D721Med (cell line): ENCODE measurements at regions not wholly inside any gene's neighbourhood (a gene's known extent, or its start where the extent isn't known, plus 50 kb on each side); places are given as distances from the start of the nearest gene placed in this dataset.

Experiments
- DNase-seq: peaks from one replicate; pipeline ENCODE4 v3.0.0; 2011; ENCODE audit warnings: low spot score; ENCODE audit not compliant: insufficient read length
- FAIRE-seq: peaks from 2 replicates; lab custom pipeline; 2011; peaks lifted over from hg19 to GRCh38; lab: Jason Lieb, UNC
- CTCF ChIP-seq: IDR thresholded peaks from 2 replicates; pipeline ENCODE4 v1.5.1; 2012; ENCODE audit warnings: mild to moderate bottlenecking, control low read depth; ENCODE audit not compliant: insufficient read depth; ENCODE audit errors: missing control alignments

GRCh38 chr2:226396541-226396940, 403.1 kb downstream of the IRS1 start:
- no peak for FAIRE-seq
- TF ChIP-seq CTCF, result no peak
- no peak for DNase-seq

GRCh38 chr2:226387499-226387942, 412.1 kb downstream of the IRS1 start:
- TF ChIP-seq CTCF, result no peak
- no peak for DNase-seq
- no peak for FAIRE-seq

GRCh38 chr2:226383461-226383860, 416.2 kb downstream of the IRS1 start:
- no peak for DNase-seq
- no peak for FAIRE-seq
- no peak for TF ChIP-seq CTCF

- FAIRE-seq (no peak), DNase-seq (no peak)
- TF ChIP-seq CTCF, result no peak
These were observed 418.9 kb downstream of the IRS1 start for GRCh38 chr2:226380679-226381078.

GRCh38 chr2:226378753-226379705, 420.6 kb downstream of the IRS1 start:
- FAIRE-seq (no peak), DNase-seq (no peak)
- no peak for TF ChIP-seq CTCF

GRCh38 chr2:226376516-226377180, 423.0 kb downstream of the IRS1 start:
- no peak for FAIRE-seq
- DNase-seq, result no peak
- TF ChIP-seq CTCF, result no peak
